Activated T-helper 2 cell treated with anti-CD3 and anti-CD28 coated beads, Interferon-gamma antibody, Interleukin-2, Interleukin-4, amounts not matched to agents 10 μg/mL and 5 μg/mL and 100 μg/mL, durations not matched to agents 14 hours and 24 hours and 36 hours (primary cell): ENCODE measurements at regions not wholly inside any gene's neighbourhood (a gene's known extent, or its start where the extent isn't known, plus 50 kb on each side); places are given as distances from the start of the nearest gene placed in this dataset.

Experiments
- DNase-seq: peaks from one replicate; pipeline ENCODE4 v3.0.0; 2021; ENCODE audit warnings: low spot score
- H3K27ac Mint-ChIP-seq: one replicate; pipeline ENCODE4 v1.8.0; 2021; ENCODE audit warnings: mixed read lengths
- H3K27me3 Mint-ChIP-seq: one replicate; pipeline ENCODE4 v1.8.0; 2021; ENCODE audit warnings: low read depth, mixed read lengths
- H3K36me3 Mint-ChIP-seq: one replicate; pipeline ENCODE4 v1.8.0; 2021; ENCODE audit warnings: low read depth, mixed read lengths
- H3K4me1 Mint-ChIP-seq: one replicate; pipeline ENCODE4 v1.8.0; 2021; ENCODE audit warnings: low read depth, mixed read lengths
- H3K4me3 Mint-ChIP-seq: one replicate; pipeline ENCODE4 v1.8.0; 2021; ENCODE audit warnings: low read depth, mild to moderate bottlenecking, moderate library complexity, mixed read lengths
- H3K9me3 Mint-ChIP-seq: one replicate; pipeline ENCODE4 v1.8.0; 2021; ENCODE audit warnings: mixed read lengths
- intact Hi-C: fragments of 100-400 bp; cut with micrococcal nuclease; formaldehyde crosslinking; loops from one replicate; pipeline ENCODE4 v1.15.1; 2023

DNA sequence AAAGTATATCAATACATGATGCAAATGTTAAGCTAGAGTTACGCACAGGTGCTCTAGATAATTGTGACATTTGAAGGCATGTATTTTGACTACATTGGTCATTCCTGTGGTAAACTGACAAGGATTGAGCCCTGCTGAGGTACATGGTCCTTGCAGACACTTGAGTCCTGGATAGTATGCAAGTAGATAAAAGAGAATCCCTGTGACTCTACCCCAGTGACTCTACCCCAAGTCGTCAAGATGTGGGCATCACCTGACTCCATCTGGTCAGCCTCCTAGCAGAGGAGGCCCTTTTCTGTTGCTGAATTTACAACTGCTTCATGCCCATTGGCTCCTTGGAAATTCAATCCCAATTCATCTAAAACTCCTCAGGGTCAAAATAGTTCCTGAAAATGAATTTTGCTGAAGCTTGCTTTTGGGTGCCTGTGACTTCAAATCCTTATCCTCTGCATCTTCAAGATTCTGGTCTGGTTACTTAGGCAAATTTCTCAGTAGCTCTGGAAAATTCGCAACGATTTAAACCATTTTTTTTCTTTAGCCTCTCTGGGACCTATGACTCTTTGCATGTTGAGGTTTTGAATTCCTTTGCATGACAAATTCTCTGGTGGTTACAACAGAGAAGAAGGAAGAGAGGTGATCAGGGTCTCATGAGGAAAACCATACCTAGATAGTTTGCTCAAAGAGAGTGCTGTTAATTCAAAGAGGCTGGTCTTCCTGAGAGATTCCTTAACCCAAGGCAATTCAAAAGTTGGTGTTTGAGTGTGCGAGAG lies 422.1 kb downstream of the FGF9 start:
- DNase-seq: no peak
- Mint-ChIP-seq H3K9me3 (peaks cover 16% of the 10 kb centered on the region), H3K4me3 (no peak overlapping the region), H3K27me3 (no peaks in the 10 kb centered on the region), H3K27ac (no peak overlapping the region), H3K4me1 (peaks cover 6% of the 10 kb centered on the region), H3K36me3 (peaks cover 16% of the 10 kb centered on the region)
- intact Hi-C loops: no loop called here

DNA sequence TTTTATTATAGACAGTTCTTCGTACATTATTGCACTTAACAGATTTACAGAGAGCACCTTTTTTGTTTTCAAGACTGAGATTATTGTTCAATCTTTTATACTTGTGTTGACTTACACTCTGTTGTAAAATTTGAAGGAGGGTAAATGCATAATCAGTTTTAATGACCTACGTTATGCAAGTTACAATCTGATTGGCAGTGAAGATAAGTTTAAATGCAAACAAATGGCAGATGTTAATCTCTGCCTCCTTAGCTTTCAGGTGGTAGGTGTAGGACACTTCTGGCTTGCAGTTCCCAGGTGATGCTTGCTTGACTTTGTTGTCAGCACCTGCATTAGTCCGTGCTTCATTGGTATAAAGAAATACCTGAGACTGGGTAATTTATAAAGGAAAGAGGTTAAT lies 424.9 kb downstream of the FGF9 start:
- peaks cover 5% of the 10 kb centered on the region for H3K4me1 Mint-ChIP-seq
- peaks cover 19% of the 10 kb centered on the region for H3K9me3 Mint-ChIP-seq
- peaks cover 9% of the 10 kb centered on the region for H3K36me3 Mint-ChIP-seq
- DNase-seq: no peak
- no peak overlapping the region for H3K27ac Mint-ChIP-seq
- H3K4me3 Mint-ChIP-seq: no peak overlapping the region
- intact Hi-C loops: no loop called here
- H3K27me3 Mint-ChIP-seq: no peaks in the 10 kb centered on the region

- DNase-seq: no peak
- Mint-ChIP-seq H3K27me3 (no peaks in the 10 kb centered on the region), H3K4me3 (no peak overlapping the region), H3K9me3 (peaks cover 19% of the 10 kb centered on the region), H3K36me3 (peaks cover 10% of the 10 kb centered on the region), H3K4me1 (peaks cover 4% of the 10 kb centered on the region), H3K27ac (no peak overlapping the region)
- intact Hi-C loops: no loop called here
Measured at GRCh38 chr13:22099585-22099984, 428.7 kb downstream of the FGF9 start.

DNA sequence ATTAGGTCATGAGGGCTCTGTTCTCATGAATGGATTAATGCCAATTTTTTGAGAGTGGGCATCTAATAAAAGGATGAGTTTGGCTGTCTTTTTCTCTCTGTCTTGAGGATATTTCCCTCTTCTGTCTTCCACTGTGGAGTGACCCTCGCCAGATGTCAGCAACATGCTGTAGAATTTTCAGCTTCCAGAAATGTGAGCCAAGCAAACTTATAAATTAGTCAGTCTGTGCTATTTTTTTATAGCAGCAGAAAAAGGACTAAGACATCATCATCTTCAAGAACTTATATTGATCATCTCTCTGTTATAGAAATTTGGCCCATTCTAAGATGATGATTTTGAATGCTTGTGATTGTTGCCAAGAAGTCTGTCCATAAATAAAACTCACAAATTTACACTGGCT lies 431.4 kb downstream of the FGF9 start:
- peaks cover 14% of the 10 kb centered on the region for H3K9me3 Mint-ChIP-seq
- DNase-seq: no peak
- H3K4me1 Mint-ChIP-seq: peaks cover 17% of the 10 kb centered on the region
- H3K36me3 Mint-ChIP-seq: peaks cover 9% of the 10 kb centered on the region
- H3K27ac Mint-ChIP-seq: no peak overlapping the region
- intact Hi-C loops: no loop called here
- H3K27me3 Mint-ChIP-seq: no peaks in the 10 kb centered on the region
- no peak overlapping the region for H3K4me3 Mint-ChIP-seq

DNA sequence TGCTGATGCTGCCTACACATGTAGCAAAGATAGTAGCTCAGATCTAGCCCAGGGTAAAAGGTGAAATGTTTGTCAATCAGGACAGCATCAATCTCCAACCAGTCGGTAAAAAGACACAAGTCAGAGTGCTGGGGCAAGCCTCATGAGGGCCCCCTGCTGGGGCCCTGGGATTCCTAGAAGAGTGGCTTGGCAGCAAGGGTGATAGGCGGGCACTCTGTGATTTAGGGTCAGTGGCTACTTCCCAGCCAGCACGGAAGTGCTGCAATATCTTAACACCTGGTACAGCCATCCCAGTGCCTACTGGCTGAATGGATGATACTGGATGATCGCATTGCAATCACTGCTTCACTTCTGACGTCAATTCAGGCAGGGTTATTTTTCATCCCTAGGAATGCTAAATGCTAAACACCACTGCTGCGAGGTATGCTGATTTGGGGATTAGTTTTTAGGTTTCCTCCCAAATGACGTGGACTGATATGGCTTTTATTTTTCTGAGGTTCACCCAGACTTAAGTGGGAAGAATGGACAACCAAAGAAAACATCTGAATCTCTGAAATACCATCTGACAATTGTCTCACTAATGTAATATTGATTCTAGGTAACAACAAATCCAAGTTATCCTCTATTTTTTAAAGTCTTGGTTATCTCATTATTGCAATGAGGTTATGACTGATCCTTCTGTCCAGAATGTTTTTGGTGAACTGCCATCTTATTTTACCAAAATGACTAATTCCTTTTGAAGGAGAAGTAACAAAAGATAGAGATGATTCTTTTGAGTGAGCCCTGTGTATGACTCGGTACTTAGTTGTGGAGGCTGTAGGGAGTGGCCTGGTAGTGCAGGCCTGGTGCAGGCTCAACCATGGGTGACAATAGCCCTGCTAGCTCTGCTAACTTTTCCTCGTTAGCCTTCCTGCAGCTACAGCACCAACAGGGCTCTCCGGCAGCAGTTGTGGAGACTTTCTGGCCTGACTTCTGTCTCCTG lies 432.5 kb downstream of the FGF9 start:
- intact Hi-C loops: no loop called here
- no peak for DNase-seq
- H3K36me3 Mint-ChIP-seq: peaks cover 9% of the 10 kb centered on the region
- no peaks in the 10 kb centered on the region for H3K27me3 Mint-ChIP-seq
- peaks cover 14% of the 10 kb centered on the region for H3K9me3 Mint-ChIP-seq
- H3K4me1 Mint-ChIP-seq: peaks cover 28% of the 10 kb centered on the region
- H3K27ac Mint-ChIP-seq: peak overlapping the region; percentile 2
- no peak overlapping the region for H3K4me3 Mint-ChIP-seq

DNA sequence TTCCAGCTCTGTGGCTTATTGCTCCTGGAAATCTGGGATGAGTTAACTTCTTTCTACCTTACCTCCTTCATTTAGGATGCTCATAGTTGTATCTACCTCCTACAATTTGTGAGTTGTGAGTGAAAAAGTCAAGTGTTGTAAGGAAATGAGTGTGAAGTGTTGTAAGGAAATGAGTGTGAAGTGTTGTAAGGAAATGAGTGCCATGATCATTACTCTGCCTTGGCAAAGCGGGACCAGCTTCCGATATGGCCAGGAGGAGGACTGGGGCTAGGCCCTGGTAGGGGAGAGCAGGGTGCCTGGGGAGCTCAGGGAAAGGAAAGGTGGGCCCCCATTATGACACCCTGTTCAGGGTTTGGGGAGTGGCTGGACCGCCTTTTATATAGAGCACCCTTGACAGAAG lies 435.2 kb downstream of the FGF9 start:
- DNase-seq: no peak
- intact Hi-C loops: loop anchor here (2.0 kb wide), 1 partner anchor 29 kb away; no protein-coding TSS in a partner anchor
- Mint-ChIP-seq H3K36me3 (peaks cover 11% of the 10 kb centered on the region), H3K27me3 (no peaks in the 10 kb centered on the region), H3K27ac (no peak overlapping the region), H3K4me1 (peaks cover 45% of the 10 kb centered on the region), H3K4me3 (no peak overlapping the region), H3K9me3 (peaks cover 13% of the 10 kb centered on the region)

GRCh38 chr13:22107549-22107948 lies 436.7 kb downstream of the FGF9 start:
- Mint-ChIP-seq H3K4me1 (peaks cover 55% of the 10 kb centered on the region), H3K4me3 (no peak overlapping the region), H3K27me3 (no peaks in the 10 kb centered on the region), H3K36me3 (peaks cover 13% of the 10 kb centered on the region), H3K27ac (peak overlapping the region; percentile 76), H3K9me3 (peaks cover 16% of the 10 kb centered on the region)
- DNase-seq: no peak
- intact Hi-C loops: loop anchor here (1.0 to 2.0 kb wide), 2 partner anchors 8 to 31 kb away; no protein-coding TSS in a partner anchor

DNA sequence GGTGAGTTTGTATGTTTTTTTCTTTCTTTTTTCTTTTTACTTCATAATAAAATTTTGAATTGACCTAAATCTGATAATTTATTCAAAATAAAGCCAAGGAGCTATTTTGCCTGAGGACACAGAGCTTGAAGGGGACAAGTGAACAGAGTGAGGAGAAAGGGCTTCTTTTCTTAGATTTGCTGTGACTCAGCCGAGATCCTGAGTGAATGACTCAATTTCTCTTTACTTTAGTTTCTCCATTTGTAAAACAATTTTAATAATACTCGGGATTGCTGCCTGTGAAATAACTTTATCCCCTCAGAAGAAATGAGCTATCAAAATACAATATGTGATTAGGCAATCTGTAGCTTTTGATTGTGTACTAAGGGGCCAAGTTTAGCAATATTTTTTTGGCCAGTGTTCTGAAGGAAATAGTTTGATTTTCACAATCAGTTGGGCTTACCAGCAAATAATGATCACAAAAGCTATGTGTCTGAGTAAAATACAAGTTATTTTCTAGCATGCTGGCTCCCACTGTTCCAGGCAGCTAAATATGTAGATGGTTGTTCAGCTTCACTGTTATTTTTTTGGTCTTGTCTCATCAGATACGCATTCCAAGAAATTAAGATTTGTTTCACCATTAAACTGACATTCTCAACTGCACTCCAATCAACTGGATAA lies 437.5 kb downstream of the FGF9 start:
- Mint-ChIP-seq H3K27me3 (no peaks in the 10 kb centered on the region), H3K4me1 (peaks cover 59% of the 10 kb centered on the region), H3K9me3 (peaks cover 24% of the 10 kb centered on the region), H3K36me3 (peaks cover 20% of the 10 kb centered on the region), H3K4me3 (no peak overlapping the region), H3K27ac (peak overlapping the region; percentile 76)
- no peak for DNase-seq
- intact Hi-C loops: no loop called here

DNA sequence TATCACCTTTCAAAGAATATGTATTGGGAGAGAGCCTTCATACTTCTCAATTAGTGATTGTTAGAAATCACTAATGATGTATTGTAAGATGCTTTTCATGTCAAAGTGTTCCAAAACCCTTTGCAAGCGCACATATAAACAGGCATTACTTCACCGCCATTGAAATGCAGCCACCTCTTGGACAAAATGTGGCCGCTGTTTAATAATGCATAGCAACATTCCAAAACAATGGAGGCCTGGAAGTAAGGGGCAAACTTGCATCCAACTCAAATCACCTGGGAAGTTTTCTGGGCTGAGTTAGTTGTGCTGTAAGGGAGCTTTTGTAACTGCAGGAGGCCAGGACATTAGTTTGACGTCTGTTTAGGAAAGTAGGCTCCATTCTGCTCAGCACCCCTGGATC lies 438.1 kb downstream of the FGF9 start:
- intact Hi-C loops: no loop called here
- no peak overlapping the region for H3K27ac Mint-ChIP-seq
- H3K9me3 Mint-ChIP-seq: peaks cover 29% of the 10 kb centered on the region
- H3K27me3 Mint-ChIP-seq: no peaks in the 10 kb centered on the region
- peaks cover 62% of the 10 kb centered on the region for H3K4me1 Mint-ChIP-seq
- no peak overlapping the region for H3K4me3 Mint-ChIP-seq
- H3K36me3 Mint-ChIP-seq: peaks cover 22% of the 10 kb centered on the region
- DNase-seq: no peak

- DNase-seq: no peak
- Mint-ChIP-seq H3K4me3 (no peak overlapping the region), H3K9me3 (peaks cover 27% of the 10 kb centered on the region), H3K27ac (peak overlapping the region; percentile 56), H3K4me1 (peaks cover 69% of the 10 kb centered on the region), H3K27me3 (no peaks in the 10 kb centered on the region), H3K36me3 (peaks cover 22% of the 10 kb centered on the region)
- intact Hi-C loops: loop anchor here (10.0 kb wide), 1 partner anchor 436 kb away; the partner anchor contains the start of gene FGF9
Measured at GRCh38 chr13:22110368-22110767, 439.5 kb downstream of the FGF9 start.

- DNase-seq: no peak
- peaks cover 30% of the 10 kb centered on the region for H3K9me3 Mint-ChIP-seq
- H3K4me3 Mint-ChIP-seq: no peak overlapping the region
- peaks cover 70% of the 10 kb centered on the region for H3K4me1 Mint-ChIP-seq
- no peaks in the 10 kb centered on the region for H3K27me3 Mint-ChIP-seq
- peak overlapping the region; percentile 67 for H3K27ac Mint-ChIP-seq
- peaks cover 25% of the 10 kb centered on the region for H3K36me3 Mint-ChIP-seq
- intact Hi-C loops: loop anchor here (10.0 kb wide), 1 partner anchor 436 kb away; the partner anchor contains the start of gene FGF9
Measured at GRCh38 chr13:22111152-22111783, 440.4 kb downstream of the FGF9 start.

DNA sequence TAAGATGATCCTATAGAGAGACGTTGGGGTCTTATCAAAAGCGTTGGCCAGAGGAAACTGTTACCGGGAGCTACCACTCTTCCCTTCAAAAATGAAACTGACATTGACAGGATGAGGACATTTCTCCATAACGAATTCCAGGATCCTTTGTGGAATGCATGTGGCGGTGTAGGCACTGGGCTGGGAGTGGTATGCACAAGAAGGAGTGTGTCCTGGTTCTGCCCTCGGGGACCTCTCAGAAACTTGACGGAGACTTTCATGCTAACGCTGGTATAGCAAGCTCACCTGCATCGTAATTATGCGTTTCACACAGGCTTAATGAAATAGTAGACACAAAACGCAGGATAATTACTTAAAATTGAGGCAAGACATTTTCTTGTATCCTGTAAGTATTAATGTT lies 441.1 kb downstream of the FGF9 start:
- Mint-ChIP-seq H3K36me3 (peaks cover 28% of the 10 kb centered on the region), H3K27ac (no peak overlapping the region), H3K27me3 (no peaks in the 10 kb centered on the region), H3K4me1 (peaks cover 69% of the 10 kb centered on the region), H3K4me3 (no peak overlapping the region), H3K9me3 (peaks cover 30% of the 10 kb centered on the region)
- DNase-seq: no peak
- intact Hi-C loops: loop anchor here (10.0 kb wide), 1 partner anchor 437 kb away; the partner anchor contains the start of gene FGF9
